CD4-positive, alpha-beta T cell treated with Interleukin-2 at 100 ng/mL for 4 hours (primary cell): ENCODE measurements at regions not wholly inside any gene's neighbourhood (a gene's known extent, or its start where the extent isn't known, plus 50 kb on each side); places are given as distances from the start of the nearest gene placed in this dataset.
A peak's percentile ranks its signal among the peaks of the same experiment; 100 is the strongest.
"Not testable (repeated sequence)": the region's sequence is repeated elsewhere in the genome, so short reads cannot be mapped to it uniquely, and the experiment has no call there.

Experiments used
- DNase-seq: peaks from one replicate; pipeline ENCODE4 v3.0.0-alpha.2; 2020; ENCODE audit warnings: low spot score

DNA sequence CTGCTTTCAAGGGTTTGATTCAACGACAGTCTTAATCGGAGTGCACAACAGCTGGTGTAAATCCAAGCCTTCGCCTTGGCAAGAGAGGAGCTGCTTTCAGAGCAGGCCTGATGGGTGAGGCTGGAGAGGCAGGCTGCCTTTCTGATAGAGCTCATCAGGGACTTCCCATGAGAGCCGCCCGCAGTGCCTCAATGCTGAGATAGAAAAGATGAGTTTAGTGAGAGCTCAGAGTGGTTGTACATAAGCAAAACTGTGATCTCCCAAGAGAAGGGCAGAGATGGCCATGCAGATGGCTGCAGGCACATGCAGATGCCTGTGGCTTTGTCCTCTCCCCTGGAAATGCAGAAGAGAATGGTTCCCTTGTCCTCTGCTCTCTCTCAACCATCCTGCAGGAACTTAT, 122.1 kb downstream of the ARL4C start:
- no peak for DNase-seq

DNA sequence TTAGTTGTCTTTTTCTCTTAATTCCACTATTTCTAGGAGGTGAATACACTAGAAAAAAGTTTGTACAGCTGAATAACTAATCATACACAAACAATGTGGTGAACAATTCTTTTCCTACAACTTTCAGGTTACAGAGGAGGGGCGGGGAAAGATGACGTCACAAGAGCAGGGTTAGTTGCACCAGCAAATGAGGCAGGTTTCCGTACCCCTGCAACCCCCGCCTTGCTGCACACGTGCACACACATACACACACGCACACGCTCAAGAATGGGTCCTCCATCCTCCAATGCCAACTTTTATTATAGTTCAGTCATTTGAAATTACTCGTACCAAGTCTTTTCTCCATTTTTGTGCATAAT, 122.8 kb downstream of the ARL4C start:
- DNase-seq = no peak

DNA sequence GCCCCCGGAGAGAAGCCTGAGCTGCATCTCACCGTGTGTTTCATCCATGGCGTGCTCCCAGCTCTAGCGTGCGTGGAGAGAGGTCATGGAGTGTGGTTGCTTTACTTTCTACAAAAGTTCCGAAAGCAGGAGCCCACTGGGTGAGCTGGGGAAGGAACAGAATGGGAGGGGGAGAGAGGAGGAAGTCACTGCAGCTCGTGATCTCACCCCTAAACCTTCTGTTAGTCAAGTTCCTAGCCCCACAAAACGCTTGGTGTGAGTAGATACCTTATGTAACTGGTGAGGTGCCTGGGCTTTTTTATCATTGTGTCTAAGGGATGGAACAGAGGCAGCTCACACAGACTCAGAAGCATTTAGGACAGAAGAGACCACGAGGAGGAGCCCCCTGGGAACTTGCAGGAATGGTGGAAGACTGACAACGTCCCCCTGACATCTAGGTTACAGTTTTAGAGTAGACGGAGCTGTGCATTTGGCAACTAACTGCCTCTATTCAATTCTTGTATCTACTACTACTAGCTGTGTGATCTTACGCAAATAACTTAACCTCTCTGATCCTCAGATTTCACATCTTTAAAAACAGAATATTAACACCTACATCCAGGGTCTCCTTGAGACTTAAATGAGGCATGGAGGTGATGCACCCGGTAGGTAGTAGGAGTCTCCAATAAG, 123.3 kb downstream of the ARL4C start:
- DNase-seq = peak; percentile 19

DNA sequence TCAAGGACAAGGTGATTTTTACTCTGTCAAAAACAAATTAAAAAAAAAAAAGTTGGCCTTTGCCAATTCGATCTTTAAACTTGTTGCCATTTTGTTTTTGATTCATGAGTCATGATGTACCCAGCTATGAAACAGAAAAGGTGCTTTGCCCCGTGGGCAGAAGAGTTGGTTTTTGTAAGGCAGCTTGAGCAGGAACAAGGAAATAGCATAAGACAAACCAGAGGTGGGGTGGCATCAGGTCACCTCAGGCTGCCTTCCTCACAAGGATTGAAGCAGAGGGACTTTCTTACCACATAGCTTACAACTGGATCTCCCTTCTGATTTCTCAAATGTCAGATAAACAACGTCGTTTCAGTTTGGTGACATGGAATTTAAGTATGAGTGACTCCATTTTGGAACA, 123.8 kb downstream of the ARL4C start:
- DNase-seq = peak; percentile 26

DNA sequence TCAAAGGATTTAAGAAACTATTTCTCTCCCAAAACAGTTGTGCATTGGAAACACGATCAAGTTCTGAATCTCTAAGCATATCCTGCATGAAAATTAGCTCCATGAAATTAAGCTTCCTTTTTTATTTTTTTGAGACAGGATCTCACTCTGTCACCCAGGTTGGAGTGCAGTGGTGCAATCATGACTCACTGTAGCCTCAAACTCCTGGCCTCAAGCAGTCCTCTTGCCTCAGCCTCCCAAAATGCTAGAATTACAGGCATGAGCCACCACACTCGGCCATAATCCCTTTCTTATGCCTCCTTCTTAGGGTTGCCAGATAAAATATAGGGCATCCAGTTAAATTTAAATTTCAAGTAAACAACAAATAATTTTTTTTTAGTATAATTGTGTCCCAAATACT, 124.4 kb downstream of the ARL4C start:
- no peak for DNase-seq

DNA sequence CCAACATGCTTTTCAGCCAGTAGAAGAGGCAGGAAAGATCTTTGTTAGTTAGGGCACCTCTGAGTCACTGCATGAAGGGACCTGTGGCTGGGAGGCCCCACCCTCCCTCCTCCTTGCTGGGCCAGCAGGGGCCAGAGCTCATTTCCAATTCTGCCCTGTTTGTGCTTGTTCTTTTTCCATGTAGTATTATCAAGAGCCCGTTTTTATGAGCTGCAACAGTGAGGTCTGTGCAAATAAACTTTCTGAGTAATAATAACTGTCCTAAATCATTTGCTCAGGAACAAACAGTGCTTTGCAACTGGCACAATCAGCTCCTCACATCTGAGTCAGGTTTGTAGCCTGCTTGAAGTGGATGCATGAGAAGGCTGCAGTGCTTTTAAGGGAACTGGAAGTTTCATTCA, 128.0 kb downstream of the ARL4C start:
- peak; percentile 70 for DNase-seq

DNA sequence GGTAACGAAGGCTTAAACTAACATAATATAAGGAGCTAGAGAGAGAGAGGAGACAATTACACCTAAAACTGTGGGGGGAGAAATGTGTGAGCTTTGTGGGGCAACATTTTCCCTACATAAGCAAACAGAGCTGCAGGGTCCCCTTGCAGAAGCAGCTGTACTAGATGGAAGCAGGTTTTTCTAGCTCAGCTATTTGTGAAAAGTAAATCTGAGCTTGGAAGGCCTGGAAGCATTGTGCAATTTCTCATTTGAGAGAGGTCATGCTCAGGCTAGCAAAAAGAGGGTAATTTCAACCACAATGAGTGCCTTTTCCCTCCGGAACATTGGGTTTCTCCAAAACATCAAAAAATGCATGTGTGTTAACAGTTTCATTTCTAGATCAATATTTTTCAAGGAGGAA, 130.0 kb downstream of the ARL4C start:
- no peak for DNase-seq

DNA sequence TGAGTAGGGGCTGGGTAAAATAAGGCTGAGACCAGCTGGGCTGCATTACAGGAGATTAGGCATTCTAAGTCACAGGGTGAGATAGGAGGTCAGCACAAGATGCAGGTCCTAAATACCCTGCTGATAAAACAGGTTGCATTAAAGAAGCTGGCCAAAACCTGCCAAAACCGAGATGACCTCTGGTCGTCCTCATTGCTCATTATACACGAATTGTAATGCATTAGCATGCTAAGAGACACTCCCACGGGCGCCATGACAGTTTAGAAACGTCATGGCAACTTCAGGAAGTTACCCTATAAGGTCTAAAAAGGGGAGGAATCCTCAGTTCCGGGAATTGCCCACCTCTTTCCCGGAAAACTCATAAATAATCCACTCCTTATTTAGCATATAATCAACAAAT, 132.2 kb downstream of the ARL4C start:
- DNase-seq = no peak

DNA sequence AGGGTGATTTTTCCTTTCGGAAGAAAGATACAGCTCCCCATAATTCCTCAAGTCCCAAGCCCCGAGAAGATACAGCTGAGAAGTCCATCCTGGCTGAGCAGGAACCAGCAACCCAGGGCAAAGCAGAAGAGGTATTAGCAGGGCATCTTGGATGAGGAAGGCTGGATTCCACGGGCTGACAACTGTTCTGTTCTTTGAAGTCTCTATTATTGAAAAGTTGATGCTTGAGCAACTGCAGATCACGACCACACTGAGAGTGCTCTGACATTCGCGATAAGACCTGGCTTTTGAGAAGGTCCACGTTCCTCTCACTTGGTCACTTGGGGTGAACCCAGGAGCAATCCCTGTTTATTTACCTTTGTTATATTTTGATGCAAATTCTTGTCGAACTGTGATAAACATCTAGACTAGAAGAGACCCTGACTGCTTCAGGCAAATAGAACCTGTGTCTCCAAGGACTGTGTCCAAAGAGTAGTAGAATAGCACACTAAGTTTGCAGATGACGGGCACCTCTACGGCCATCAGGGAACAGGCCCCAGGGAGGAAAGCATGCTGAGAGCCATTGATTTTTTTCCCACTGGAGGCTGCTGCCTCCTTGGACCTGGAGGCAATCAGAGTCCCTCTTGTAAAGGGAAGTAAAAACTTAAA, 133.1 kb downstream of the ARL4C start:
- DNase-seq = no peak

DNA sequence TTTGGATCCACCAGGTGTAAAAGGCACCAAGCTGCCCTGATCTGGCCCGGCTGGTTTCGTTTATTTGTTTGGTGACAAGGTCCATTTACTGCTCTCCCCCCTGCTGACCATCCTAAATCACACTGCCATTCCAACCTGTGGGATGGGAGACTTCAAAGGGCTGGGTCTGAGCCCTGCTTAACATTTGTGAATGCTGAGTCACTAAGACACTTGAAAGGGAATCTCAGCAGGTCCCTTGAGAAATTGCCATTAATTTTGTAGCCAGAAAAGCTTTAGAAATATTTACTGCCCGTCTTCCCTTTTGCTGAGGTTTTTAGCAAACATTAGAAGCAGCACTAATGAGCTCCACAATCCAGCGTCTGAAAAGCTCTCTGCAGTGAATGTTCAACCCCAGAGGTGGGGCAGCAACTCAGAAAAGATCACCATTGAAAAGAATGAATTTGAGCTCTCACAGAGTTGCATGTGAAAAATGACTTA, 133.8 kb downstream of the ARL4C start:
- no peak for DNase-seq

DNA sequence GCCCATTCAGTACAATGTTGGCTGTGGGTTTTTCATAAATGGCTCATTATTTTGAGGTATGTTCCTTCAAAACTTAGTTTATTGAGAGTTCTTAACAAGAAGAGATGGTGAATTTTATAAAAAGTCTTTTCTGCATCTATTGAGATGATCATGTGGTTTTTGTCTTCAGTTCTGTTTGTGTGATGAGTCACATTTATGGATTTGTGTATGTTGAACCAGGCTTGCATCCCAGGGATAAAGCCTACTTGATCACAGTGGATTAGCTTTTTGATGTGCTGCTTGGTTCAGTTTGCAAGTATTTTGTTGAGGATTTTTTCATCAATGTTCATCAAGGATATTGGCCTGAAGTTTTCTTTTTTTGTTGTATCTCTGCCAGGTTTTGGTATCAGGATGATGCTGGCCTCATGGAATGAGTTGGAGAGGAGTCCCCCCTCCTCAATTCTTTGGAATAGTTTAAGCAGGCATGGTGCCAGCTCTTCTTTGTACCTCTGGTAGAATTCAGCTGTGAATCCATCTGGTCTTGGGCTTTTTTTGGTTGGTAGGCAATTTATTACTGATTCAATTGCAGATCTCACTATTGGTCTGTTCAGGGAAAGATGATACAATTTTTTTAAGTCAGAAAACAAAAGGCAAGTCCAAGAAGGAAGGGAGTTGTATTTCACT, 136.4 kb downstream of the ARL4C start:
- not testable (repeated sequence) for DNase-seq

DNA sequence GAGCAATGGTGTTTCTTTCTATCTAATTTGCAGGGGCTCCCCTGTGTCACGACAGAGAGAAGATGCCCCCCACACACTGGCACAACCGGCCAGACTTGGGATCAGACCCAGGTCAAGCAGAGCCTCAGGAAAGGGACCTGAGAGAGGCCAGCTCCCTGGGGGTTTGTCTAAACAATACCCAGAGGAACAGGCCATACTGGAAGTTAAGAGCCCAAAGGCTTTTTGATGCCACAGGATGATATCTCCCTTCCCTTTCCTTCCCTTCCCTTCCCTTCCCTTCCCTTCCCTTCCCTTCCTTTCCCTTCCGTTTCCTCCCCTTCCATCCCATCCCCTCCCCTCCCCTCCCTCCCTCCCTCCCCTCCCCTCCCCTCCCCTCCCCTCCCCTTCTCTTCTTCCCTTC, 139.2 kb downstream of the ARL4C start:
- no peak for DNase-seq

DNA sequence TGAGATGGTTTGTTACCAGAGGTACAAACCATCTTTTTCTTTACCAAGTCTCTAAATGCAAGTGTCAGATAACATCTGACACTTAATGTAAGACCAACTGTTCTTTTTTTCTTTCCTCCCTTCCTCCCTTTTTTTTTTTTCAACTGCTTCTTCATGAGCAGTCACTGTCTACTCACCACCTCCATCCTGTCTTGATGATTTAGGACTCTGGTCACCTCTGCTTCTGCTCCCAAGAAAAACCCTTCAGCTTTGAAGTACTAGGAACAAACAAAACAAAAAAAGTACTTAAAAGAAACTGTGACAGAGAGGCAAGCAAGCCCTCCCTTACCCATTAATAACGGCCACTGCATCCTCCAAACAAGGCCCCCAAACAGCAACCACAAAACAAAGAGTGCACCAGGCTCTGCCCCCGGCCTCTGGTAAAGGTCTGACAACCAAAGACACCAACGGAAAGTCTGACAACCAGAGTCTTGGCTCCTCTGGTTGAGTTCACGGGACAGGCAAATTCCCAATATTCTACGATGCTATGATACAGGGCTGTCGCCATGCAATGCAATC, 141.0 kb downstream of the ARL4C start:
- DNase-seq = no peak

DNA sequence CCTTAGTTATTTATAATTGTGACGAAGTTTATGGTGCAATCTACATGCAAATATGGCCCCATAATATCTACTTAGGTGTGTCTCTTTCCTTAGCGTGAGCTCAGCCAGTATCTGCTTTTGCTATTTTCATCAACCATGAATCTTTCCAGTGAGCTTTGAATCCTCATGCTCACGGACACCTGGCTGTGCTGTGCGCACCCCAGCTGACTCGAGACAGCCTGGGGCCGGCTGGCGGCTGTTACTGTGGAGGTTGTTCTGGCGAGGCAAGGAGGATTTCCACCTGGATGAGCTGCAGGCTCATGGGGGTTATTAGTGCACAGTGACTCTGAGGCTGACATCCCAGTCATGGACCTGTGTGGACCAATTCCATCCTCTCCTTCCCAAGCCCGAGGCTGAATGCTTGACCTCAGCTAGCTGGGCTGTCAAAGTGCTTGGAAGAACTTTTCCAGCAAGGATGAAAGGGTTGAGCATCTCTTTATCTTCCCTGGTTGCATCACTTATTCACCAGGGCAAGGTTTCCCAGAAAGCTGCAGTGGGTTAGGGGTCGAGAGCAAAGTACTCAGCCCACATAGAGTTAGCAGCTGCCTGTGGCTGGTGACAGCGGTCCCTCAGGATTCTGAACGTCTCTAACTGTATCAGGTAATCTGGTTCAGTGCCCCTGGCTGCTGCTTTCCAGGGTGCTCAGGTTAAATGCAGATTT, 141.7 kb downstream of the ARL4C start:
- no peak for DNase-seq

DNA sequence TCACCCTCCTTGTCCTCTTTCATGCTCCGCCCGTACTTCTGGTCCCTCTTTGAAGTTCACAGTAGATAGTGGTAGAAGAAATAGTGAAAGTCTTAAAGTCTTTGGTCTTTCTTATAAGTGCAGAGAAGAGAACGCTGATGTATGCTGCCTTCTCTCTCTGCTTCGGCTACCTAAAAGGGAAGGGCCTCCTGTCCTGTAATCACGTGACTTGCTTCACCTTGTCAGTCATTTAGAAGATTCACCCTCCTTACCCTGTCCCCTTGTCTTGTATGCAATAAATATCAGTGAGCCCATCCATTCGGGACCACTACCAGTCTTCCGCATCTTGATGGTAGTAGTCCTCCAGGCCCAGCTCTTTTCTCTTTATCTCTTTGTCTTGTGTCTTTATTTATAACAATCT, 144.6 kb downstream of the ARL4C start:
- DNase-seq = no peak

DNA sequence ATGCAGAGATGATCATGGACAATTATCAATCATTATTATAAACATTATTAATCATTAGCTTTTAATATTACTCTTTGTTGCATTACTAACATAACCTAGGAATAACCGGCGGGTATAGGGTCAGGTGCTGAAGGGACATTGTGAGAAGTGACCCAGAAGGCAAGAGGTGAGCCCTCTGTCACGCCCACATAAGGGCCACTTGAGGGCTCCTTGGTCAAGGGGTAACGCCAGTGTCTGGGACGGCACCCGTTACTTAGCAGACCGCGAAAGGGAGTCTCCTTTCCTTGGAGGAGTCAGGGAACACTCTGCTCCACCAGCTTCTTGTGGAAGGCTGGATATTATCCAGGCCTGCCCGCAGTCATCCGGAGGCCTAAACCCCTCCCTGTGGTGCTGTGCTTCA, 145.0 kb downstream of the ARL4C start:
- DNase-seq = not testable (repeated sequence)

DNA sequence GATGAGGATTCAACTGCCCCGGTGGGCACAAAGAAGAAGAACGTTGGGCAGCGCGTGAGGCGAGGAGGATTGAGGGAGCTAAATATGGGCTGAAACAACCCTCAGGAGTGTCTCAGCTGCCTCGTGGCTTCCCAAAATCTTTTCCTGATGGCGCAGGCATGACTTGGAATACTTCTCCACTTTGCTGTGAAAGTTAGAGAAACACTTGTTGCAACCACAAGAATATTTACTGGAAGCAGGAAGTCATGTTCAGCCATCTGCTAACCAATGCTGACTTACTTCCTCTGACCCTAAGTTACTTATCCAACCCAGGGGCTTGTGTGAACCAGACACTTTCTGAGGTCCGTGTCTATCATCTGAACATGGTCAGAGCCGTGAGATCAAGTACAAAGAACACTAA, 148.8 kb downstream of the ARL4C start:
- no peak for DNase-seq

DNA sequence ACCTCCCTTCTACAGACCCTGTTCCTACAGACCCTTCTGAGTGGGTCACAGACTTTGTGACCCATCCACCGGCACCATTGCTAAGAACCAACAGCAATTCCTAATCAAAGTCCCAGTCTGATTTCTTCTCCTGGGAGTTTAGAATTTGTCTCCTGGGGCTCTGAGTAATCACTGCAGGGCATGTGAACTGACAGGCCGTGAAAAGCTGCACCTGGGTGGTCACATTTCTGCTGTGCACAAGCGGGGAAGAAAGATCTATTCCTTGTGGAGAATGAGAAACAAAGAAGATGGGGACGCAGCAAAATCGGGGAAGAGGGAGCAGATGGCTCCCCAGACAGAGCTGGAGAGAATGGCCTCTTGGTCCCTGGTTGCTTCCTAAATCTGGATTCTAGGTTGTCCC, 151.0 kb downstream of the ARL4C start:
- no peak for DNase-seq

DNA sequence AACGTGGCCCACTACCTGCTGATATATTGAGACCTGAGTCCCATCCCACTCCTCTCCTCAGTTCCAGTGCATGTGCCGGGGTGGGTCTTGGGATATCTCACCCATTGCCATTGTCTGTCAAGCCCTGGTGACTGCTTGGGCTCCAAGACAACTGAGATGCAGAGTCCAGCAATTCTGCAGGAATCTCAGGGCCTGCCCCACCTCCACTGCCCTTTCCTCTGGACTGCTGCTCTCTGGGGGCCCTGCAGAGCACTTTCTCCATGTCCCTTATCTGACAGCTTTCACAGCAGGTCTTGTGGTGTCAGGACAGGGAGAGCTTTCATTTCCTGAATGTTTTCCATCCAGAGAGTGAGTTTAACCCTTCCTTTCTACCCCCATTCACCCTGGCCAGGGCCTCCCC, 152.9 kb downstream of the ARL4C start:
- no peak for DNase-seq

DNA sequence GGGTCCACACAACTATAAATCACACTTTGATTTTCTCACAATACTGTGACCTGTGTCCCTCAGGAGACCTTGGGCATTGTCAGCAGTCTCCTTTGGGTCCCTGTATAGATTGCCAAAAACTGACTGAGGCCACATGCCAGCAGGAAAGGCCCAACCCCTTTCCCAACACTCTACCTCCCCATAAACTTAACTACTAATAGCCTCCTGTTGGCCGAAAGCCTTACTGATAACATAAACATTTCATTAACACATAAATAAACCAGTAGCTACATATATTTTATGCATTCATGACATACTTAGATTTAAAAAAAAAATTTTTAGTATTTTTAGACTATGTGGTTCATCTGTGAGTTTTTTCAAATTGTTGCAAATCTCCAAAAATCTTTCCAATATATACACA, 153.5 kb downstream of the ARL4C start:
- DNase-seq = no peak

DNA sequence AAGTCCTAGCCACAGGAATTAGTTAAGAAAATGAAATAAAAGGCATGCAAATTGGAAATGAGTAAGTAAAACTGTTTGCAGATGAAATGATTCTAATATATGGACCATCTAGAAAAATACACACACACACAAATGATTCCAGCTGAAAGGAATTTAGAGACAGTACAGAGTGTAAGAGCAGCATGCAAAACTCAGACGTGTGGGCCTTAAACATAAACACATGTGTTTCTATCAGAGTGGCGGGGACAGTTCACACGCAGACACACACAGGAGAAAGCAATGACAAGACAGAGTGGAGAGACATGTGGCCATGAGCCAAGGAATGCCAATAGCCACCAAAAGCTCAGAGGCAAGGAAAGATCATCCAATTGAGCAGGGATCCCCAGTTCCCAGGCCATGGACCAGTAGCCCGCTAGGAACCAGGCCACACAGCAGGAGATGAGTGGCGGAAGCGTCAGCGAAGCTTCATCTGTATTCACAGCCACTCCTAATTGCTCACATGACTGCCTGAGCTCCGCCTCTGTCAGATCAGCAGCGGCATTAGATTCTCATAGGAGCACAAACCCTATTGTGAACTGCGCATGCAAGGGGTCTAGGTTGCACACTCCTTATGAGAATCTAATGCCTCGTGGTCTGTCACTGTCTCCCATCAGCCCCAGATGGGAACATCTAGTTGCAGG, 155.4 kb downstream of the ARL4C start:
- DNase-seq = no peak

DNA sequence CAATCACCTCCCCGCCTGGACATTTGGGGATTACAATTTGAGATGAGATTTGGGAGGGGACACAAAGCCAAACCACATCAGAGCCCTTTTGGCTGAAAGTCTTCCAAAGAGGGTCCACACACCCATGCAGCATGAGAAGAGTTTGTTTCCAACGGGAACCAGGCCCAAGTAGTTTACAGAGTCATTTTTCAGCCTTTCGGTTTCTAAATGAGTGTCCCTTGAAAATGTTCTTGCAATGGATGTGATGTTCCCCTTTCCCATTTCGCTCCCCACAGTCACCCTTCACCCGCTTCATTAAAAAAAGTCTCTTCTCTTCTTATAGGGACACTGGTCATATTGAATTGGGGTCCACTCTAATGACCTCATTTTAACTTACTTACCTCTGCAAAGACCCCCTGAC, 157.4 kb downstream of the ARL4C start:
- DNase-seq = no peak
